ENCODE measurements at regions not wholly inside any gene's neighbourhood (a gene's known extent, or its start where the extent isn't known, plus 50 kb on each side); places are given as distances from the start of the nearest gene placed in this dataset.

- Histone ChIP-seq H3K4me1 (ENCODE audit: control insufficient read depth, insufficient read depth, low read length) (no peaks in the 10 kb centered on the region), H3K27me3 (replicated peaks in 1 of 2; ENCODE audit: control insufficient read depth in 2 of 2, insufficient read depth in 2 of 2, low read length in 1 of 2) (peaks cover 2 to 5% of the 10 kb centered on the region in 2 experiments; a peak in 1 of 4 replicates), H3K4me3 (no peak overlapping the region), H3K27ac (ENCODE audit: control insufficient read depth, insufficient read depth) (no peak overlapping the region), H3K4me2 (ENCODE audit: control insufficient read depth, insufficient read depth) (no peak overlapping the region), H2AFZ (ENCODE audit: control insufficient read depth, low read depth, low read length) (no peak overlapping the region), H3K9me3 (replicated peaks; ENCODE audit: control insufficient read depth, insufficient read depth, low read length) (no peaks in the 10 kb centered on the region), H3K36me3 (ENCODE audit: control insufficient read depth in 2 of 2, insufficient read depth in 2 of 2, low read length in 1 of 2) (no peaks in the 10 kb centered on the region), H4K20me1 (ENCODE audit: control insufficient read depth, insufficient read depth) (no peaks in the 10 kb centered on the region), H3K9ac (ENCODE audit: control insufficient read depth, insufficient read depth, low read length) (no peak overlapping the region), H3K79me2 (ENCODE audit: control insufficient read depth, insufficient read depth, low read length) (no peaks in the 10 kb centered on the region)
- in situ Hi-C loops (cut with MboI): loop anchor here (5.0 to 10.0 kb wide), 2 partner anchors 453 to 535 kb away; no protein-coding TSS in a partner anchor
- ChIA-PET SMC1A (ENCODE audit: uncharacterized antibody, unreplicated experiment) (interaction anchor here (0.6 to 5.4 kb wide), 5 partner anchors 22 to 1196 kb away, joined by 3 to 52 read pairs (median 3); no protein-coding TSS in a partner anchor), RAD21 (ENCODE audit: unreplicated experiment) (interaction anchor here (1.4 kb wide), 1 partner anchor 454 kb away, joined by 4 read pairs; no protein-coding TSS in a partner anchor), CTCF (interaction anchor here (1.2 to 4.0 kb wide), 5 partner anchors 11 to 535 kb away, joined by 3 to 26 read pairs (median 4); no protein-coding TSS in a partner anchor), POLR2A (no interaction called here)
- intact Hi-C loops (cut with micrococcal nuclease; ENCODE audit: unreplicated experiment): loop anchor here (10.0 kb wide), 1 partner anchor 925 kb away; no protein-coding TSS in a partner anchor
- FAIRE-seq: no peak
- no peak for DNase-seq (ENCODE audit: low read depth, low spot score)
- no TSS peak for BruUV-seq (replicated peaks)
- peak; percentile 76 for ATAC-seq
- WGBS (ENCODE audit: insufficient coverage, insufficient replicate concordance, low lambda C conversion rate, missing lambda C conversion rate): 16% methylated on average over 10 of the region's 10 CpGs
- TF ChIP-seq, protein P1, sequence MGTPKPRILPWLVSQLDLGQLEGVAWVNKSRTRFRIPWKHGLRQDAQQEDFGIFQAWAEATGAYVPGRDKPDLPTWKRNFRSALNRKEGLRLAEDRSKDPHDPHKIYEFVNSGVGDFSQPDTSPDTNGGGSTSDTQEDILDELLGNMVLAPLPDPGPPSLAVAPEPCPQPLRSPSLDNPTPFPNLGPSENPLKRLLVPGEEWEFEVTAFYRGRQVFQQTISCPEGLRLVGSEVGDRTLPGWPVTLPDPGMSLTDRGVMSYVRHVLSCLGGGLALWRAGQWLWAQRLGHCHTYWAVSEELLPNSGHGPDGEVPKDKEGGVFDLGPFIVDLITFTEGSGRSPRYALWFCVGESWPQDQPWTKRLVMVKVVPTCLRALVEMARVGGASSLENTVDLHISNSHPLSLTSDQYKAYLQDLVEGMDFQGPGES (IDR thresholded peaks at IDR 0.05): no peak
- peak; percentile 93 for TF ChIP-seq ATF2 (IDR thresholded peaks at IDR 0.05; ENCODE audit: low read length)
- no peak for TF ChIP-seq RFX5 (IDR thresholded peaks at IDR 0.05; ENCODE audit: low read depth, low read length)
- TF ChIP-seq IKZF1 (conservative IDR thresholded peaks at IDR 0.05): no peak
- TF ChIP-seq NFYB (IDR thresholded peaks at IDR 0.05; ENCODE audit: insufficient read depth, low read depth, low read length): peak; percentile 65
- no peak for TF ChIP-seq KLF5 (IDR thresholded peaks at IDR 0.05; ENCODE audit: partially characterized antibody)
- no peak for TF ChIP-seq STAT1 (conservative IDR thresholded peaks at IDR 0.05)
- peak; percentile 13 for TF ChIP-seq FOS (IDR thresholded peaks at IDR 0.05; ENCODE audit: borderline replicate concordance, extremely low read depth, insufficient read length)
- TF ChIP-seq SMAD1 (IDR thresholded peaks at IDR 0.05; ENCODE audit: low read depth, partially characterized antibody): no peak
- TF ChIP-seq PAX8 (IDR thresholded peaks at IDR 0.05): no peak
- TF ChIP-seq, protein P2, sequence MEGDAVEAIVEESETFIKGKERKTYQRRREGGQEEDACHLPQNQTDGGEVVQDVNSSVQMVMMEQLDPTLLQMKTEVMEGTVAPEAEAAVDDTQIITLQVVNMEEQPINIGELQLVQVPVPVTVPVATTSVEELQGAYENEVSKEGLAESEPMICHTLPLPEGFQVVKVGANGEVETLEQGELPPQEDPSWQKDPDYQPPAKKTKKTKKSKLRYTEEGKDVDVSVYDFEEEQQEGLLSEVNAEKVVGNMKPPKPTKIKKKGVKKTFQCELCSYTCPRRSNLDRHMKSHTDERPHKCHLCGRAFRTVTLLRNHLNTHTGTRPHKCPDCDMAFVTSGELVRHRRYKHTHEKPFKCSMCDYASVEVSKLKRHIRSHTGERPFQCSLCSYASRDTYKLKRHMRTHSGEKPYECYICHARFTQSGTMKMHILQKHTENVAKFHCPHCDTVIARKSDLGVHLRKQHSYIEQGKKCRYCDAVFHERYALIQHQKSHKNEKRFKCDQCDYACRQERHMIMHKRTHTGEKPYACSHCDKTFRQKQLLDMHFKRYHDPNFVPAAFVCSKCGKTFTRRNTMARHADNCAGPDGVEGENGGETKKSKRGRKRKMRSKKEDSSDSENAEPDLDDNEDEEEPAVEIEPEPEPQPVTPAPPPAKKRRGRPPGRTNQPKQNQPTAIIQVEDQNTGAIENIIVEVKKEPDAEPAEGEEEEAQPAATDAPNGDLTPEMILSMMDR (IDR thresholded peaks at IDR 0.05 in 2 of 3, conservative IDR thresholded peaks at IDR 0.05 in 1 of 3; ENCODE audit: control insufficient read depth in 2 of 3, extremely low read depth in 1 of 3, insufficient read depth in 1 of 3, low read depth in 3 of 3, low read length in 3 of 3): no peak
- no peak for TF ChIP-seq ZBTB33 (IDR thresholded peaks at IDR 0.05)
- no peak for TF ChIP-seq TBL1XR1 (IDR thresholded peaks at IDR 0.05; ENCODE audit: low read depth, low read length)
- no peak for TF ChIP-seq ZNF384 (IDR thresholded peaks at IDR 0.05; ENCODE audit: borderline replicate concordance, low read depth, low read length)
- TF ChIP-seq KAT2A (conservative IDR thresholded peaks at IDR 0.05; ENCODE audit: control insufficient read depth, low read depth, low read length): no peak
- TF ChIP-seq ESRRA (IDR thresholded peaks at IDR 0.05; ENCODE audit: low read length): no peak
- TF ChIP-seq STAT3 (IDR thresholded peaks at IDR 0.05; ENCODE audit: low read depth, low read length): no peak
Measured at GRCh38 chr13:74289861-74290773, 155.9 kb upstream of the KLF12 start.
